ENCODE measurements at regions not wholly inside any gene's neighbourhood (a gene's known extent, or its start where the extent isn't known, plus 50 kb on each side); places are given as distances from the start of the nearest gene placed in this dataset.

- H3K4me3 ChIP-seq: no peak overlapping the region
- TF ChIP-seq POLR2A (IDR thresholded peaks at IDR 0.05) (no peak), CTCF (IDR thresholded peaks at IDR 0.05 in 4 of 5, conservative IDR thresholded peaks at IDR 0.05 in 1 of 5) (no peak)
- intact Hi-C loops (cut with DNase I; ENCODE audit: low total_unique reads) (no loop called here), in situ Hi-C loops (cut with MboI; ENCODE audit: low sequenced_read_pairs in 4 of 4) (no loop called here)
- ATAC-seq: no peak
- no peak overlapping the region for H3K27ac ChIP-seq
- no peak for DNase-seq
- H3K4me1 ChIP-seq: peaks cover 0 to 3% of the 10 kb centered on the region in 2 donors
- H3K27me3 ChIP-seq: no peaks in the 10 kb centered on the region
- H3K36me3 ChIP-seq: no peaks in the 10 kb centered on the region
- no peaks in the 10 kb centered on the region for H3K9me3 ChIP-seq
Measured at GRCh38 chr3:117409701-117410459, 700.3 kb downstream of the TUSC7 start.

DNA sequence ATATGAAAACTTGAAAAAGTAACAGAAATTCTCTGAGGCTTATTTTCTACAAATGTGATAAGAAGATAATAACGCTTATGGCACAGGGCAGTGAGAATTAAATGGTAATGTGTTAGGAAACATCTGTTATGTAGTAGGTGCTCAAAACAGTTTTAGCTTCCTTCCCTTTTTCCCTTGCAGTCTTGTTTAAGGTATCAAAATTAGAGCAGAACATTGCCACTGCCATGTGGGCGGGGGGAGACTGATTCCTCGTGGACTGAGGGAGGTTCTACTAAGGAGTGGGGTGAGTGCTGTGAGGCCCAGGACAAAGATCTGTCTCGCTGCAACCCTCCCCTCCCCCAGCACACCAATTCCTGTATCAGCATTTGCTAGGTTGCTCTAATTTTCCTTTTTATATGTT is 702.4 kb downstream of the TUSC7 start:
- Histone ChIP-seq H3K27me3 (no peaks in the 10 kb centered on the region), H3K27ac (no peak overlapping the region), H3K36me3 (no peaks in the 10 kb centered on the region), H3K4me1 (peaks cover 0 to 3% of the 10 kb centered on the region in 2 donors), H3K4me3 (no peak overlapping the region), H3K9me3 (no peaks in the 10 kb centered on the region)
- DNase-seq (no peak), ATAC-seq (no peak)
- in situ Hi-C loops (cut with MboI; ENCODE audit: low sequenced_read_pairs in 4 of 4) (no loop called here), intact Hi-C loops (cut with DNase I; ENCODE audit: low total_unique reads) (no loop called here)
- no peak for TF ChIP-seq CTCF (IDR thresholded peaks at IDR 0.05 in 4 of 5, conservative IDR thresholded peaks at IDR 0.05 in 1 of 5)
- no peak for TF ChIP-seq POLR2A (IDR thresholded peaks at IDR 0.05)

GRCh38 chr3:117417411-117417810 is 707.8 kb downstream of the TUSC7 start:
- H3K36me3 ChIP-seq: no peaks in the 10 kb centered on the region
- intact Hi-C loops (cut with DNase I; ENCODE audit: low total_unique reads): no loop called here
- no peaks in the 10 kb centered on the region for H3K4me1 ChIP-seq
- in situ Hi-C loops (cut with MboI; ENCODE audit: low sequenced_read_pairs in 4 of 4): no loop called here
- no peak for DNase-seq
- no peak overlapping the region for H3K27ac ChIP-seq
- no peaks in the 10 kb centered on the region for H3K27me3 ChIP-seq
- H3K9me3 ChIP-seq: no peaks in the 10 kb centered on the region
- ATAC-seq: no peak
- no peak overlapping the region for H3K4me3 ChIP-seq
- TF ChIP-seq POLR2A (IDR thresholded peaks at IDR 0.05) (no peak), CTCF (IDR thresholded peaks at IDR 0.05 in 4 of 5, conservative IDR thresholded peaks at IDR 0.05 in 1 of 5) (no peak)

- in situ Hi-C loops (cut with MboI; ENCODE audit: low sequenced_read_pairs in 4 of 4) (no loop called here), intact Hi-C loops (cut with DNase I; ENCODE audit: low total_unique reads) (no loop called here)
- H3K27me3 ChIP-seq: no peaks in the 10 kb centered on the region
- no peak overlapping the region for H3K4me3 ChIP-seq
- no peaks in the 10 kb centered on the region for H3K36me3 ChIP-seq
- DNase-seq (no peak), ATAC-seq (no peak)
- H3K27ac ChIP-seq: no peak overlapping the region
- TF ChIP-seq POLR2A (IDR thresholded peaks at IDR 0.05) (no peak), CTCF (IDR thresholded peaks at IDR 0.05 in 4 of 5, conservative IDR thresholded peaks at IDR 0.05 in 1 of 5) (no peak)
- no peaks in the 10 kb centered on the region for H3K9me3 ChIP-seq
- H3K4me1 ChIP-seq: no peaks in the 10 kb centered on the region
Measured at GRCh38 chr3:117427081-117427480, 717.5 kb downstream of the TUSC7 start.

DNA sequence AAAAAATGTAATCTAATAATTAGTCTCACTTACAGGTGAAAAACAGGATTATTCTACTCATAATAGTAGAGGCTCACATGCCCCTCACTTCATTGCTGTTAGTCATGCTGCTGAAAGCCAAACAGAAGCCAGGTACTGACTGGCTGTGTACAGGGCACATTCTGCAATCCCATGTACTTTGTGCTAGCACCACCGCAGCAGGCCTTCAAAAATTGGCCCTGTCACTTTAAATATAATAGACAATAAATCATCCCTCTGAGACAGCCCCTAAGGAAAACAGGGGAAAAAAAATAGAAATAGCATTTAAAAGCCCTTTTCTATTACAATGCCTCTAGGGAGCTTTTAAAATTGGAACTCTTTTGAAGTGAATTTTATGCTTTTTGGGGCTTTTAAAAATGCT is 723.8 kb downstream of the TUSC7 start:
- no peaks in the 10 kb centered on the region for H3K36me3 ChIP-seq
- H3K9me3 ChIP-seq: no peaks in the 10 kb centered on the region
- no peak overlapping the region for H3K4me3 ChIP-seq
- H3K27me3 ChIP-seq: no peaks in the 10 kb centered on the region
- no peaks in the 10 kb centered on the region for H3K4me1 ChIP-seq
- no peak for ATAC-seq
- no peak for DNase-seq
- TF ChIP-seq CTCF (IDR thresholded peaks at IDR 0.05 in 4 of 5, conservative IDR thresholded peaks at IDR 0.05 in 1 of 5) (no peak), POLR2A (IDR thresholded peaks at IDR 0.05) (no peak)
- in situ Hi-C loops (cut with MboI; ENCODE audit: low sequenced_read_pairs in 4 of 4) (no loop called here), intact Hi-C loops (cut with DNase I; ENCODE audit: low total_unique reads) (no loop called here)
- H3K27ac ChIP-seq: no peak overlapping the region

Measured in gastrocnemius medialis (tissue), 4 donors.